ENCODE measurements at regions not wholly inside any gene's neighbourhood (a gene's known extent, or its start where the extent isn't known, plus 50 kb on each side); places are given as distances from the start of the nearest gene placed in this dataset.

DNA sequence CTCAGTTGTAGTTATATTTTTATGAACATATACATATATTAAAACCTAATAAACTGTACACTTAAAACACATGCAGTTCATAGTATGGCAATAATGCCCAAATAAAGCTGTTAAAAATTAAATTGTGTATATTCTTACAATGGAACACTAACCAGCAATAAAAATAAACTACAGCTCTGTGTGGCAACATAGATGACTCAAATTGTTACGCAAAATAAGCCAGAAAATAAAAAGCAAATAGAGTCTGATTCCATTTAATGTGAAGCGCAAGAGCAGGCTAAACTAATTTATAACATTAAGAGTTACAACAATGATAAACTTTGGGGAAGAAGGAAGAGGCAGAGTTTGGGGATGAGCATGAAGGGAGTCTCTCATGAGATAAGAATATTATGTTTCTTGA is 597.3 kb downstream of the TLE1 start:
- Histone ChIP-seq H4K20me1 (ENCODE audit: insufficient read depth, low read length, poor library complexity, severe bottlenecking) (no peaks in the 10 kb centered on the region), H3K79me2 (ENCODE audit: insufficient read depth, low read length) (no peaks in the 10 kb centered on the region), H3K4me1 (ENCODE audit: insufficient read depth, low read length, poor library complexity, severe bottlenecking) (no peaks in the 10 kb centered on the region), H2AFZ (ENCODE audit: low read length) (no peak overlapping the region), H3K36me3 (ENCODE audit: insufficient read depth, low read length) (no peaks in the 10 kb centered on the region), H3F3A (ENCODE audit: low read depth) (no peaks in the 10 kb centered on the region), H3K27me3 (ENCODE audit: insufficient read depth, low read length, poor library complexity, severe bottlenecking) (no peaks in the 10 kb centered on the region), H3K9me2 (replicated peaks; ENCODE audit: low read depth, low read length) (no peaks in the 10 kb centered on the region), H3K9me3 (ENCODE audit: insufficient read depth, low read depth, low read length) (peaks cover 3% of the 10 kb centered on the region; the same call in 1 of the 2 replicates), H3K9ac (ENCODE audit: low read depth, low read length, poor library complexity, severe bottlenecking) (no peak overlapping the region), H3K4me2 (ENCODE audit: low read depth, low read length, poor library complexity, severe bottlenecking) (no peak overlapping the region), H3K4me3 (ENCODE audit: low read length, poor library complexity, severe bottlenecking) (no peak overlapping the region)
- TF ChIP-seq, protein P1, sequence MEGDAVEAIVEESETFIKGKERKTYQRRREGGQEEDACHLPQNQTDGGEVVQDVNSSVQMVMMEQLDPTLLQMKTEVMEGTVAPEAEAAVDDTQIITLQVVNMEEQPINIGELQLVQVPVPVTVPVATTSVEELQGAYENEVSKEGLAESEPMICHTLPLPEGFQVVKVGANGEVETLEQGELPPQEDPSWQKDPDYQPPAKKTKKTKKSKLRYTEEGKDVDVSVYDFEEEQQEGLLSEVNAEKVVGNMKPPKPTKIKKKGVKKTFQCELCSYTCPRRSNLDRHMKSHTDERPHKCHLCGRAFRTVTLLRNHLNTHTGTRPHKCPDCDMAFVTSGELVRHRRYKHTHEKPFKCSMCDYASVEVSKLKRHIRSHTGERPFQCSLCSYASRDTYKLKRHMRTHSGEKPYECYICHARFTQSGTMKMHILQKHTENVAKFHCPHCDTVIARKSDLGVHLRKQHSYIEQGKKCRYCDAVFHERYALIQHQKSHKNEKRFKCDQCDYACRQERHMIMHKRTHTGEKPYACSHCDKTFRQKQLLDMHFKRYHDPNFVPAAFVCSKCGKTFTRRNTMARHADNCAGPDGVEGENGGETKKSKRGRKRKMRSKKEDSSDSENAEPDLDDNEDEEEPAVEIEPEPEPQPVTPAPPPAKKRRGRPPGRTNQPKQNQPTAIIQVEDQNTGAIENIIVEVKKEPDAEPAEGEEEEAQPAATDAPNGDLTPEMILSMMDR (conservative IDR thresholded peaks at IDR 0.05; ENCODE audit: low read length), result no peak
- no peak for TF ChIP-seq EZH2phosphoT487 (IDR thresholded peaks at IDR 0.05; ENCODE audit: borderline replicate concordance)

DNA sequence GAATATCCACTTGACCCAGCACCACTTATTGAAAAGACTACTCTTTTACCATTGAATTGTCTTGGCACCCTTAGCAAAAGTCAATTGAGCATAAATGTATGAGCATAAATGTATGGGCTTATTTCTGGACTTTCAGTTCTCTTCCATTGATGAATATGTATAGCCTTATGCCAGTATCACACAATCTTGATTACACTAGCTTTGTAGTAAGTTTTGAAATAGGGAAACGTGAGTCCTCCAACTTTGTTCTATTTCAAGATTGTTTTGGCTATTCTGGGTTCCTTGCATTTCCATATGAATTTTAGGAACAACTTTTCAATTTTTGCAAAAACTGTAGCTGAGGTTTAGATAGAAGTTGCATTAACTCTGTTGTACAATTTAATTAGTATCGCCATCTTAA is 601.0 kb downstream of the TLE1 start:
- Histone ChIP-seq H2AFZ (ENCODE audit: low read length) (no peak overlapping the region), H3K9me2 (replicated peaks; ENCODE audit: low read depth, low read length) (no peaks in the 10 kb centered on the region), H3K4me1 (ENCODE audit: insufficient read depth, low read length, poor library complexity, severe bottlenecking) (peaks cover under 1% of the 10 kb centered on the region), H3K27me3 (ENCODE audit: insufficient read depth, low read length, poor library complexity, severe bottlenecking) (no peaks in the 10 kb centered on the region), H3K9ac (ENCODE audit: low read depth, low read length, poor library complexity, severe bottlenecking) (no peak overlapping the region), H3K4me2 (ENCODE audit: low read depth, low read length, poor library complexity, severe bottlenecking) (no peak overlapping the region), H3K4me3 (ENCODE audit: low read length, poor library complexity, severe bottlenecking) (no peak overlapping the region), H3K9me3 (ENCODE audit: insufficient read depth, low read depth, low read length) (peaks cover 3% of the 10 kb centered on the region; the same call in 1 of the 2 replicates), H3F3A (ENCODE audit: low read depth) (no peaks in the 10 kb centered on the region), H3K79me2 (ENCODE audit: insufficient read depth, low read length) (no peaks in the 10 kb centered on the region), H3K36me3 (ENCODE audit: insufficient read depth, low read length) (no peaks in the 10 kb centered on the region), H4K20me1 (ENCODE audit: insufficient read depth, low read length, poor library complexity, severe bottlenecking) (no peaks in the 10 kb centered on the region)
- TF ChIP-seq EZH2phosphoT487 (IDR thresholded peaks at IDR 0.05; ENCODE audit: borderline replicate concordance), result no peak
- TF ChIP-seq, protein P1 (conservative IDR thresholded peaks at IDR 0.05; ENCODE audit: low read length), result no peak

DNA sequence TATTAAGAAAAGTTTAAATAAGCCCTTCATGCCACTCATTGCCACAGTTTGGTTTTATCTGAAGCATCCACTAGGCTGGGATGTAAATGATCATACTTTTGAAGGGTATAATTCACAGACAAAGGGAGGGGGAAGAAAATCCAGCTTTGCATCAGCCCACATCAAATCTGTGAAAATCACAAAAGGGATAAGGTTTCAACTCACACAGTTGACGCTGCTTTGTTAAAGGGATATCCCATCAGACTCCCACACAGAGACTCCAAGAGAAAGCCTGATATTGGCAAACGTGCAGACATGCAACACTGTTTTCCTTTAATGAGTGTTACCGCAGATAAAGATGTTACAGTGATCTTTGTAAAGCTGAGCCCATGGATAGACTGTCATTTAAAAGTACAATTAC is 602.9 kb downstream of the TLE1 start:
- H2AFZ ChIP-seq (ENCODE audit: low read length), result no peak overlapping the region
- no peak overlapping the region for H3K4me2 ChIP-seq (ENCODE audit: low read depth, low read length, poor library complexity, severe bottlenecking)
- TF ChIP-seq EZH2phosphoT487 (IDR thresholded peaks at IDR 0.05; ENCODE audit: borderline replicate concordance), result no peak
- TF ChIP-seq, protein P1 (conservative IDR thresholded peaks at IDR 0.05; ENCODE audit: low read length), result no peak
- H3K4me1 ChIP-seq (ENCODE audit: insufficient read depth, low read length, poor library complexity, severe bottlenecking), result peaks cover 7% of the 10 kb centered on the region
- no peaks in the 10 kb centered on the region for H3K27me3 ChIP-seq (ENCODE audit: insufficient read depth, low read length, poor library complexity, severe bottlenecking)
- no peaks in the 10 kb centered on the region for H3K9me3 ChIP-seq (ENCODE audit: insufficient read depth, low read depth, low read length)
- H3K4me3 ChIP-seq (ENCODE audit: low read length, poor library complexity, severe bottlenecking), result no peak overlapping the region
- H3K36me3 ChIP-seq (ENCODE audit: insufficient read depth, low read length), result no peaks in the 10 kb centered on the region
- no peaks in the 10 kb centered on the region for H3K79me2 ChIP-seq (ENCODE audit: insufficient read depth, low read length)
- no peaks in the 10 kb centered on the region for H3F3A ChIP-seq (ENCODE audit: low read depth)
- H4K20me1 ChIP-seq (ENCODE audit: insufficient read depth, low read length, poor library complexity, severe bottlenecking), result no peaks in the 10 kb centered on the region
- no peaks in the 10 kb centered on the region for H3K9me2 ChIP-seq (replicated peaks; ENCODE audit: low read depth, low read length)
- H3K9ac ChIP-seq (ENCODE audit: low read depth, low read length, poor library complexity, severe bottlenecking), result no peak overlapping the region

Measured in Loucy (cell line).